Caco-2 (cell line): ENCODE measurements at regions not wholly inside any gene's neighbourhood (a gene's known extent, or its start where the extent isn't known, plus 50 kb on each side); places are given as distances from the start of the nearest gene placed in this dataset.
A peak's percentile ranks its signal among the peaks of the same experiment; 100 is the strongest.

Experiments used
- BruUV-seq: library from RNA; stranded (reverse); fragments of 400-500 nt; replicated peaks from 2 replicates; lab custom pipeline; 2021; lab: Mats Ljungman, UMichigan
- CTCF ChIA-PET: fragments of 300-600 bp; sonication (Branson Sonifier 250); formaldehyde crosslinking; loops from one replicate; lab custom pipeline; 2022; ENCODE audit warnings: antibody characterized with exemption; lab: Charles Lee
- POLR2A ChIA-PET: fragments of 300-600 bp; sonication (Branson Sonifier 250); formaldehyde crosslinking; loops from one replicate; lab custom pipeline; 2022; ENCODE audit warnings: antibody characterized with exemption; lab: Charles Lee
- DNase-seq, 2 experiments: peaks; one replicate each; pipeline versions ENCODE4 v3.0.0 to v3.0.0-alpha.2; 2020 to 2022
- H3K27me3 ChIP-seq: replicated peaks from 2 replicates; pipeline ENCODE4 v1.6.0; 2011; ENCODE audit warnings: low read length; ENCODE audit not compliant: control insufficient read depth, insufficient read depth
- H3K36me3 ChIP-seq: 2 replicates; pipeline ENCODE4 v1.5.1; 2011; ENCODE audit warnings: low read length; ENCODE audit not compliant: control insufficient read depth, insufficient read depth
- H3K4me1 ChIP-seq: fragments of 250-450 bp; sonication (Bioruptor Pico); 2 replicates; pipeline ENCODE4 v1.5.1; 2020; ENCODE audit warnings: mild to moderate bottlenecking
- H3K4me3 ChIP-seq: 2 replicates; pipeline ENCODE4 v1.5.1; 2011; ENCODE audit warnings: low read depth, mild to moderate bottlenecking, control low read depth, low read length
- H3K9me3 ChIP-seq: fragments of 250-450 bp; sonication (Bioruptor Pico); 2 replicates; pipeline ENCODE4 v1.5.1; 2020; ENCODE audit warnings: mild to moderate bottlenecking, moderate library complexity
- H3K27ac Mint-ChIP-seq: one replicate; pipeline ENCODE4 v1.8.0; 2022; ENCODE audit warnings: mixed read lengths; ENCODE audit not compliant: unreplicated experiment
- H3K27me3 Mint-ChIP-seq: one replicate; pipeline ENCODE4 v1.8.0; 2022; ENCODE audit warnings: mixed read lengths; ENCODE audit not compliant: insufficient read depth, unreplicated experiment
- H3K36me3 Mint-ChIP-seq: one replicate; pipeline ENCODE4 v1.8.0; 2022; ENCODE audit warnings: mild to moderate bottlenecking, mixed read lengths; ENCODE audit not compliant: insufficient read depth, unreplicated experiment
- H3K4me1 Mint-ChIP-seq: one replicate; pipeline ENCODE4 v1.8.0; 2022; ENCODE audit warnings: low read depth, mixed read lengths; ENCODE audit not compliant: unreplicated experiment
- H3K4me3 Mint-ChIP-seq: one replicate; pipeline ENCODE4 v1.8.0; 2022; ENCODE audit warnings: mild to moderate bottlenecking, moderate library complexity, mixed read lengths; ENCODE audit not compliant: unreplicated experiment
- H3K9me3 Mint-ChIP-seq: one replicate; pipeline ENCODE4 v1.8.0; 2022; ENCODE audit warnings: mixed read lengths; ENCODE audit not compliant: unreplicated experiment
- CTCF ChIP-seq, 2 experiments: fragments of 200-600 bp in 1 of 2; IDR thresholded peaks; 1 replicate in 1 of 2; 2 replicates in 1 of 2; pipeline versions ENCODE4 v1.5.1 to v1.8.0; 2011 to 2022; ENCODE audit warnings: antibody characterized with exemption in 1 of 2, control low read depth in 1 of 2, inconsistent platforms in 1 of 2, low read depth in 1 of 2, low read length in 1 of 2, mild to moderate bottlenecking in 1 of 2, moderate library complexity in 1 of 2; ENCODE audit not compliant: insufficient read depth in 1 of 2, severe bottlenecking in 1 of 2, unreplicated experiment in 1 of 2
- intact Hi-C: fragments of 100-400 bp; cut with micrococcal nuclease; formaldehyde crosslinking; loops from one replicate; pipeline ENCODE4 v1.10.0; 2022; ENCODE audit not compliant: unreplicated experiment

- DNase-seq, result peak; percentile 78 to 81
- no TSS peak for BruUV-seq
- H3K4me1 ChIP-seq, result peaks cover 85% of the 10 kb centered on the region
Observed at GRCh38 chr5:56356121-56356835, 123.1 kb upstream of the ANKRD55 start.

GRCh38 chr5:56354836-56355235 lies 121.7 kb upstream of the ANKRD55 start:
- CTCF ChIA-PET, result no interaction called here
- DNase-seq, result no peak
- BruUV-seq, result no TSS peak
- Mint-ChIP-seq H3K27me3 (no peaks in the 10 kb centered on the region), H3K9me3 (no peaks in the 10 kb centered on the region), H3K4me1 (peaks cover 76% of the 10 kb centered on the region), H3K27ac (peak overlapping the region; percentile 85), H3K36me3 (peaks cover 25% of the 10 kb centered on the region), H3K4me3 (peak overlapping the region; percentile 57)
- Histone ChIP-seq H3K27me3 (no peaks in the 10 kb centered on the region), H3K4me3 (no peak overlapping the region), H3K9me3 (no peaks in the 10 kb centered on the region), H3K4me1 (peaks cover 89% of the 10 kb centered on the region), H3K36me3 (no peaks in the 10 kb centered on the region)
- TF ChIP-seq CTCF (IDR thresholded peaks at IDR 0.05; ENCODE audit: insufficient read depth in 1 of 2, low read depth in 1 of 2, low read length in 1 of 2, severe bottlenecking in 1 of 2, unreplicated experiment in 1 of 2), result no peak
- intact Hi-C loops, result loop anchor here (5.0 kb wide), 1 partner anchor 482 kb away; no protein-coding TSS in a partner anchor
- POLR2A ChIA-PET, result no interaction called here

More at GRCh38 chr5:56356121-56356835, 123.1 kb upstream of the ANKRD55 start:
- Mint-ChIP-seq H3K27ac (peak overlapping the region; percentile 85), H3K4me3 (peak overlapping the region; percentile 57), H3K4me1 (peaks cover 62% of the 10 kb centered on the region), H3K27me3 (no peaks in the 10 kb centered on the region), H3K36me3 (peaks cover 25% of the 10 kb centered on the region), H3K9me3 (no peaks in the 10 kb centered on the region)
- no peak for TF ChIP-seq CTCF (IDR thresholded peaks at IDR 0.05; ENCODE audit: insufficient read depth in 1 of 2, low read depth in 1 of 2, low read length in 1 of 2, severe bottlenecking in 1 of 2, unreplicated experiment in 1 of 2)
- ChIA-PET POLR2A (interaction anchor here (0.6 to 3.6 kb wide), 4 partner anchors 28 to 359 kb away, joined by 3 to 9 read pairs (median 4); no protein-coding TSS in a partner anchor), CTCF (interaction anchor here (0.7 to 1.5 kb wide), 3 partner anchors 18 to 86 kb away, joined by 3 to 4 read pairs (median 3); no protein-coding TSS in a partner anchor)
- intact Hi-C loops, result loop anchor here (1.0 to 5.0 kb wide), 10 partner anchors 27 to 481 kb away; no protein-coding TSS in a partner anchor
- Histone ChIP-seq H3K36me3 (no peaks in the 10 kb centered on the region), H3K4me3 (no peak overlapping the region), H3K9me3 (no peaks in the 10 kb centered on the region), H3K27me3 (no peaks in the 10 kb centered on the region)

- no peak for TF ChIP-seq CTCF (IDR thresholded peaks at IDR 0.05; ENCODE audit: insufficient read depth in 1 of 2, low read depth in 1 of 2, low read length in 1 of 2, severe bottlenecking in 1 of 2, unreplicated experiment in 1 of 2)
- BruUV-seq, result no TSS peak
- Mint-ChIP-seq H3K4me1 (peaks cover 69% of the 10 kb centered on the region), H3K4me3 (peak overlapping the region; percentile 57), H3K9me3 (no peaks in the 10 kb centered on the region), H3K36me3 (peaks cover 12% of the 10 kb centered on the region), H3K27ac (peak overlapping the region; percentile 85), H3K27me3 (no peaks in the 10 kb centered on the region)
- no peaks in the 10 kb centered on the region for H3K36me3 ChIP-seq
- no peaks in the 10 kb centered on the region for H3K27me3 ChIP-seq
- no peak overlapping the region for H3K4me3 ChIP-seq
- no peaks in the 10 kb centered on the region for H3K9me3 ChIP-seq
- peaks cover 88% of the 10 kb centered on the region for H3K4me1 ChIP-seq
- DNase-seq, result no peak
- intact Hi-C loops, result no loop called here
- ChIA-PET CTCF (interaction anchor here (0.5 kb wide), 1 partner anchor 51 kb away, joined by 3 read pairs; no protein-coding TSS in a partner anchor), POLR2A (interaction anchor here (0.6 to 0.9 kb wide), 3 partner anchors 94 to 481 kb away, joined by 3 to 5 read pairs (median 4); no protein-coding TSS in a partner anchor)
Observed at GRCh38 chr5:56352808-56353590, 119.9 kb upstream of the ANKRD55 start.
